A549 (cell line): ENCODE measurements at regions not wholly inside any gene's neighbourhood (a gene's known extent, or its start where the extent isn't known, plus 50 kb on each side); places are given as distances from the start of the nearest gene placed in this dataset.
A peak's percentile ranks its signal among the peaks of the same experiment; 100 is the strongest.

Experiments used
- CBX2 ChIP-seq: fragments of 200-600 bp; sonication (generic); IDR thresholded peaks from 2 replicates; pipeline ENCODE4 v1.6.1; 2016; ENCODE audit warnings: low read depth, mild to moderate bottlenecking, borderline replicate concordance
- CEBPB ChIP-seq, 2 experiments: fragments of >200 bp in 1 of 2; sonication (Bioruptor Twin) in 1 of 2; formaldehyde crosslinking in 1 of 2; IDR thresholded peaks; 2 replicates each; pipeline ENCODE4 v1.6.1; 2012 to 2016
- ESRRA ChIP-seq: fragments of 150-350 bp; IDR thresholded peaks from 2 replicates; pipeline ENCODE4 v1.6.1; 2014; ENCODE audit warnings: mild to moderate bottlenecking, low read length, borderline replicate concordance
- JUNB ChIP-seq: fragments of >200 bp; sonication (Bioruptor Twin); formaldehyde crosslinking; IDR thresholded peaks from 2 replicates; pipeline ENCODE4 v1.6.1; 2016
- KDM1A ChIP-seq: fragments of 200-600 bp; sonication (generic); IDR thresholded peaks from 2 replicates; pipeline ENCODE4 v1.6.1; 2016; ENCODE audit warnings: low read depth, mild to moderate bottlenecking
- NPAS2 ChIP-seq: fragments of 250-450 bp; sonication (Bioruptor Pico); IDR thresholded peaks from 2 replicates; pipeline ENCODE4 v1.8.0; 2022; ENCODE audit warnings: mild to moderate bottlenecking, moderate library complexity, borderline replicate concordance
- POLR2A ChIP-seq: IDR thresholded peaks from 2 replicates; pipeline ENCODE4 v1.6.1; 2012; ENCODE audit warnings: mild to moderate bottlenecking, low read length
- RAD21 ChIP-seq, 2 experiments: fragments of >200 bp in 1 of 2; sonication (Bioruptor Twin) in 1 of 2; formaldehyde crosslinking in 1 of 2; IDR thresholded peaks in 1 of 2; conservative IDR thresholded peaks in 1 of 2; 2 replicates in 1 of 2; 3 replicates in 1 of 2; pipeline ENCODE4 v1.6.1; 2012 to 2018; ENCODE audit warnings: inconsistent platforms in 1 of 2
- RNF2 ChIP-seq: fragments of 200-600 bp; sonication (generic); IDR thresholded peaks from 2 replicates; pipeline ENCODE4 v1.6.1; 2016; ENCODE audit warnings: low read depth, mild to moderate bottlenecking, antibody characterized with exemption, moderate library complexity, borderline replicate concordance
- TF ChIP-seq, protein P1 (sequence below): fragments of >200 bp; sonication (Bioruptor Twin); formaldehyde crosslinking; IDR thresholded peaks from 3 replicates; pipeline ENCODE4 v1.5.1; 2016
- TF ChIP-seq, protein P2 (sequence below): fragments of 200-600 bp; sonication (generic); IDR thresholded peaks from 2 replicates; pipeline ENCODE4 v1.6.1; 2016; ENCODE audit warnings: antibody characterized with exemption, mild to moderate bottlenecking, moderate library complexity

DNA sequence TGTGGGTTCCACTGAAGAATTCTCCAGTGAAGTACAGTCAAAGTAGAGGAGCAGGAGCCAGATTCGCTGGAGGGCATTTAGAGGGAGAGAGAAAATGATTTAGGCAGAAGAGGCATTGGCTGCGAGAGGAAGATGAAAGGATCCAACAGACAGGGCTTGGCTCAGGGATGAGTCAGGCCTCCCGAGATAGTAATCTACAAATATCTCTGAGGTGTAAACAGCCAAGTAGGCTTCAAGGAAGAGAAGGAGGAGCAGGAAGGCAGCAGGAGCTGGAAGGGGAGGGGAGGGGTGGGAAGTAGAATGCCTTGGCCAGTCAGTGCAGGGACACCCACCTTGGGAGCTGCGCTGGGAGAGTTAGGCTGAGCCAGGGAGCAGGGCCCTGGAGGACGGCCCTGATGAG lies 55.5 kb downstream of the PJA1 start:
- TF ChIP-seq, protein P1, sequence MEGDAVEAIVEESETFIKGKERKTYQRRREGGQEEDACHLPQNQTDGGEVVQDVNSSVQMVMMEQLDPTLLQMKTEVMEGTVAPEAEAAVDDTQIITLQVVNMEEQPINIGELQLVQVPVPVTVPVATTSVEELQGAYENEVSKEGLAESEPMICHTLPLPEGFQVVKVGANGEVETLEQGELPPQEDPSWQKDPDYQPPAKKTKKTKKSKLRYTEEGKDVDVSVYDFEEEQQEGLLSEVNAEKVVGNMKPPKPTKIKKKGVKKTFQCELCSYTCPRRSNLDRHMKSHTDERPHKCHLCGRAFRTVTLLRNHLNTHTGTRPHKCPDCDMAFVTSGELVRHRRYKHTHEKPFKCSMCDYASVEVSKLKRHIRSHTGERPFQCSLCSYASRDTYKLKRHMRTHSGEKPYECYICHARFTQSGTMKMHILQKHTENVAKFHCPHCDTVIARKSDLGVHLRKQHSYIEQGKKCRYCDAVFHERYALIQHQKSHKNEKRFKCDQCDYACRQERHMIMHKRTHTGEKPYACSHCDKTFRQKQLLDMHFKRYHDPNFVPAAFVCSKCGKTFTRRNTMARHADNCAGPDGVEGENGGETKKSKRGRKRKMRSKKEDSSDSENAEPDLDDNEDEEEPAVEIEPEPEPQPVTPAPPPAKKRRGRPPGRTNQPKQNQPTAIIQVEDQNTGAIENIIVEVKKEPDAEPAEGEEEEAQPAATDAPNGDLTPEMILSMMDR, result no peak
- no peak for TF ChIP-seq ESRRA
- TF ChIP-seq POLR2A, result no peak
- no peak for TF ChIP-seq RAD21 (conservative IDR thresholded peaks at IDR 0.05 in 1 of 2, IDR thresholded peaks at IDR 0.05 in 1 of 2)
- TF ChIP-seq, protein P2, sequence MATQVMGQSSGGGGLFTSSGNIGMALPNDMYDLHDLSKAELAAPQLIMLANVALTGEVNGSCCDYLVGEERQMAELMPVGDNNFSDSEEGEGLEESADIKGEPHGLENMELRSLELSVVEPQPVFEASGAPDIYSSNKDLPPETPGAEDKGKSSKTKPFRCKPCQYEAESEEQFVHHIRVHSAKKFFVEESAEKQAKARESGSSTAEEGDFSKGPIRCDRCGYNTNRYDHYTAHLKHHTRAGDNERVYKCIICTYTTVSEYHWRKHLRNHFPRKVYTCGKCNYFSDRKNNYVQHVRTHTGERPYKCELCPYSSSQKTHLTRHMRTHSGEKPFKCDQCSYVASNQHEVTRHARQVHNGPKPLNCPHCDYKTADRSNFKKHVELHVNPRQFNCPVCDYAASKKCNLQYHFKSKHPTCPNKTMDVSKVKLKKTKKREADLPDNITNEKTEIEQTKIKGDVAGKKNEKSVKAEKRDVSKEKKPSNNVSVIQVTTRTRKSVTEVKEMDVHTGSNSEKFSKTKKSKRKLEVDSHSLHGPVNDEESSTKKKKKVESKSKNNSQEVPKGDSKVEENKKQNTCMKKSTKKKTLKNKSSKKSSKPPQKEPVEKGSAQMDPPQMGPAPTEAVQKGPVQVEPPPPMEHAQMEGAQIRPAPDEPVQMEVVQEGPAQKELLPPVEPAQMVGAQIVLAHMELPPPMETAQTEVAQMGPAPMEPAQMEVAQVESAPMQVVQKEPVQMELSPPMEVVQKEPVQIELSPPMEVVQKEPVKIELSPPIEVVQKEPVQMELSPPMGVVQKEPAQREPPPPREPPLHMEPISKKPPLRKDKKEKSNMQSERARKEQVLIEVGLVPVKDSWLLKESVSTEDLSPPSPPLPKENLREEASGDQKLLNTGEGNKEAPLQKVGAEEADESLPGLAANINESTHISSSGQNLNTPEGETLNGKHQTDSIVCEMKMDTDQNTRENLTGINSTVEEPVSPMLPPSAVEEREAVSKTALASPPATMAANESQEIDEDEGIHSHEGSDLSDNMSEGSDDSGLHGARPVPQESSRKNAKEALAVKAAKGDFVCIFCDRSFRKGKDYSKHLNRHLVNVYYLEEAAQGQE, result no peak
- peak; percentile 39; the same call in 1 of the 2 replicates for TF ChIP-seq JUNB
- no peak for TF ChIP-seq KDM1A
- TF ChIP-seq NPAS2 (CRISPR knock-in tag), result no peak
- no peak for TF ChIP-seq RNF2
- TF ChIP-seq CBX2, result no peak
- TF ChIP-seq CEBPB (IDR thresholded peaks at IDR 0.05), result no peak
